GM23338 (cell line): ENCODE measurements at regions not wholly inside any gene's neighbourhood (a gene's known extent, or its start where the extent isn't known, plus 50 kb on each side); places are given as distances from the start of the nearest gene placed in this dataset.

Experiments
- ATAC-seq: fragments of 200-7000 bp; cut with Tn5 transposase; 3 replicates; pipeline ENCODE4 v1.9.1; 2020
- DNase-seq: peaks from one replicate; pipeline ENCODE4 v3.0.0-alpha.2; 2015; ENCODE audit warnings: low spot score
- H2AFZ ChIP-seq: fragments of 200-600 bp; sonication (generic); 2 replicates; pipeline ENCODE4 v1.8.0; 2016; ENCODE audit warnings: antibody characterized with exemption, mild to moderate bottlenecking, moderate library complexity
- H3F3A ChIP-seq: fragments of 200-600 bp; sonication (generic); replicated peaks from 2 replicates; pipeline ENCODE4 v1.8.0; 2017; ENCODE audit warnings: antibody characterized with exemption, mixed run types, low read depth
- H3K27ac ChIP-seq: fragments of 200-600 bp; sonication (generic); 2 replicates; pipeline ENCODE4 v1.6.1; 2016; ENCODE audit warnings: low read depth
- H3K27me3 ChIP-seq: fragments of 200-600 bp; sonication (generic); 2 replicates; pipeline ENCODE4 v1.8.0; 2016; ENCODE audit warnings: mild to moderate bottlenecking, mixed run types, moderate library complexity; ENCODE audit not compliant: insufficient read depth
- H3K36me3 ChIP-seq: fragments of 200-600 bp; sonication (generic); 2 replicates; pipeline ENCODE4 v1.8.0; 2016; ENCODE audit warnings: mild to moderate bottlenecking; ENCODE audit not compliant: insufficient read depth
- H3K4me1 ChIP-seq: fragments of 200-600 bp; sonication (generic); 2 replicates; pipeline ENCODE4 v1.8.0; 2016; ENCODE audit warnings: mild to moderate bottlenecking, moderate library complexity; ENCODE audit not compliant: insufficient read depth
- H3K4me2 ChIP-seq: fragments of 200-600 bp; sonication (generic); 2 replicates; pipeline ENCODE4 v1.7.1; 2017; ENCODE audit warnings: mixed run types
- H3K4me3 ChIP-seq: fragments of 200-600 bp; sonication (generic); 2 replicates; pipeline ENCODE4 v1.6.1; 2016; ENCODE audit warnings: mixed run types
- H3K79me2 ChIP-seq: fragments of 200-600 bp; sonication (generic); replicated peaks from 2 replicates; pipeline ENCODE4 v1.8.0; 2017; ENCODE audit warnings: mild to moderate bottlenecking; ENCODE audit not compliant: insufficient read depth
- H3K9me2 ChIP-seq: fragments of 200-600 bp; sonication (generic); 2 replicates; pipeline ENCODE4 v1.8.0; 2017; ENCODE audit not compliant: insufficient read depth
- H4K20me1 ChIP-seq: fragments of 200-600 bp; sonication (generic); replicated peaks from 2 replicates; pipeline ENCODE4 v1.8.0; 2017; ENCODE audit warnings: mild to moderate bottlenecking; ENCODE audit not compliant: insufficient read depth
- H3K27ac Mint-ChIP-seq: 2 replicates; pipeline ENCODE4 v1.8.0; 2020; ENCODE audit warnings: inconsistent platforms, mild to moderate bottlenecking, moderate library complexity, mixed read lengths
- H3K27me3 Mint-ChIP-seq: 3 replicates; pipeline ENCODE4 v1.8.0; 2022; ENCODE audit warnings: low read depth, mild to moderate bottlenecking, moderate library complexity, mixed read lengths, inconsistent platforms; ENCODE audit not compliant: insufficient read depth, poor library complexity
- H3K36me3 Mint-ChIP-seq: 3 replicates; pipeline ENCODE4 v1.8.0; 2021; ENCODE audit warnings: low read depth, mild to moderate bottlenecking, inconsistent platforms, moderate library complexity, mixed read lengths
- H3K4me1 Mint-ChIP-seq: 3 replicates; pipeline ENCODE4 v1.8.0; 2020; ENCODE audit warnings: mild to moderate bottlenecking, inconsistent platforms, mixed read lengths
- H3K4me3 Mint-ChIP-seq: 3 replicates; pipeline ENCODE4 v1.8.0; 2021; ENCODE audit warnings: moderate library complexity, mild to moderate bottlenecking, inconsistent platforms, mixed read lengths
- H3K9me3 Mint-ChIP-seq: 3 replicates; pipeline ENCODE4 v1.8.0; 2020; ENCODE audit warnings: moderate library complexity, mild to moderate bottlenecking, inconsistent platforms, mixed read lengths
- CTCF ChIP-seq, 2 experiments: fragments of 200-600 bp in 1 of 2; sonication (generic) in 1 of 2; conservative IDR thresholded peaks; 2 replicates each; pipeline versions ENCODE4 v1.5.1 to v1.6.1; 2016 to 2017; ENCODE audit warnings: antibody characterized with exemption in 2 of 2, low read depth in 2 of 2, mild to moderate bottlenecking in 2 of 2, moderate library complexity in 1 of 2
- ETS1 ChIP-seq: IDR thresholded peaks from 2 replicates; pipeline ENCODE4 v1.6.1; 2016; ENCODE audit warnings: antibody characterized with exemption
- EZH2 ChIP-seq: fragments of 200-600 bp; sonication (generic); IDR thresholded peaks from one replicate; pipeline ENCODE4 v1.8.0; 2017; ENCODE audit warnings: antibody characterized with exemption, mild to moderate bottlenecking, low read depth; ENCODE audit not compliant: unreplicated experiment
- EZH2phosphoT487 ChIP-seq: fragments of 200-600 bp; sonication (generic); IDR thresholded peaks from one replicate; pipeline ENCODE4 v1.8.1; 2018; ENCODE audit warnings: antibody characterized with exemption; ENCODE audit not compliant: unreplicated experiment
- NANOG ChIP-seq: IDR thresholded peaks from 2 replicates; pipeline ENCODE4 v1.6.1; 2016; ENCODE audit warnings: antibody characterized with exemption, borderline replicate concordance
- POLR2AphosphoS5 ChIP-seq: IDR thresholded peaks from 2 replicates; pipeline ENCODE4 v1.6.1; 2016; ENCODE audit warnings: antibody characterized with exemption, low read depth
- STAT1 ChIP-seq: IDR thresholded peaks from one replicate; pipeline ENCODE4 v1.6.1; 2016; ENCODE audit warnings: antibody characterized with exemption; ENCODE audit not compliant: unreplicated experiment
- ZNF331 ChIP-seq: fragments of 250-450 bp; sonication (Bioruptor Pico); IDR thresholded peaks from 2 replicates; pipeline ENCODE4 v1.5.0; 2020; ENCODE audit warnings: low read depth, mild to moderate bottlenecking, moderate library complexity
- ZNF462 ChIP-seq: fragments of 250-450 bp; sonication (Bioruptor Pico); IDR thresholded peaks from 2 replicates; pipeline ENCODE4 v1.5.0; 2020; ENCODE audit warnings: mild to moderate bottlenecking, moderate library complexity

GRCh38 chr13:26816881-26817280 is 56.3 kb upstream of the GPR12 start:
- H3K79me2 ChIP-seq = no peaks in the 10 kb centered on the region
- Mint-ChIP-seq H3K9me3 (no peaks in the 10 kb centered on the region), H3K27me3 (peaks cover 9% of the 10 kb centered on the region), H3K4me3 (no peak overlapping the region), H3K4me1 (no peaks in the 10 kb centered on the region), H3K27ac (no peak overlapping the region), H3K36me3 (no peaks in the 10 kb centered on the region)
- no peak for DNase-seq
- no peaks in the 10 kb centered on the region for H3K36me3 ChIP-seq
- no peaks in the 10 kb centered on the region for H3F3A ChIP-seq
- no peak overlapping the region for H2AFZ ChIP-seq
- no peaks in the 10 kb centered on the region for H4K20me1 ChIP-seq
- H3K27ac ChIP-seq = no peak overlapping the region
- H3K4me3 ChIP-seq = no peak overlapping the region
- no peaks in the 10 kb centered on the region for H3K9me2 ChIP-seq
- H3K27me3 ChIP-seq = no peaks in the 10 kb centered on the region
- ATAC-seq = no peak
- H3K4me1 ChIP-seq = no peaks in the 10 kb centered on the region
- no peak for TF ChIP-seq NANOG
- no peak for TF ChIP-seq POLR2AphosphoS5
- TF ChIP-seq ETS1 = no peak
- no peak for TF ChIP-seq ZNF331 (CRISPR knock-in tag)
- TF ChIP-seq STAT1 = no peak
- TF ChIP-seq CTCF (conservative IDR thresholded peaks at IDR 0.05; ENCODE audit: low read depth in 2 of 2) = no peak
- no peak for TF ChIP-seq EZH2phosphoT487
- no peak for TF ChIP-seq EZH2
- no peak for TF ChIP-seq ZNF462 (CRISPR knock-in tag)
- no peak overlapping the region for H3K4me2 ChIP-seq
